Upper lobe of left lung (tissue), 4 donors: ENCODE measurements at regions not wholly inside any gene's neighbourhood (a gene's known extent, or its start where the extent isn't known, plus 50 kb on each side); places are given as distances from the start of the nearest gene placed in this dataset.

Experiments used
- CTCF ChIP-seq, 6 experiments: fragments of 450-650 bp in 4 of 6; fragments of 200-600 bp in 2 of 6; sonication (generic) in 2 of 6; IDR thresholded peaks; one replicate each; pipeline ENCODE4 v1.5.1; 2016 to 2019; ENCODE audit warnings: antibody characterized with exemption in 6 of 6
- POLR2A ChIP-seq, 4 donors: fragments of 450-650 bp; IDR thresholded peaks; one replicate each; pipeline ENCODE4 v1.5.1; 2016 to 2017; ENCODE audit warnings: antibody characterized with exemption in 4 of 4, mild to moderate bottlenecking in 2 of 4
- POLR2AphosphoS5 ChIP-seq, 2 donors: sonication (generic); formaldehyde crosslinking; IDR thresholded peaks; one replicate each; pipeline ENCODE4 v1.5.1; 2017; ENCODE audit warnings: antibody characterized with exemption in 2 of 2

- no peak for TF ChIP-seq POLR2AphosphoS5 (IDR thresholded peaks at IDR 0.05)
- no peak for TF ChIP-seq CTCF (IDR thresholded peaks at IDR 0.05)
- TF ChIP-seq POLR2A (IDR thresholded peaks at IDR 0.05): no peak
These were observed 279.2 kb upstream of the SKOR2 start for GRCh38 chr18:47530695-47531094.
